ENCODE measurements at regions not wholly inside any gene's neighbourhood (a gene's known extent, or its start where the extent isn't known, plus 50 kb on each side); places are given as distances from the start of the nearest gene placed in this dataset.
A peak's percentile ranks its signal among the peaks of the same experiment; 100 is the strongest.

- Mint-ChIP-seq H3K9me3 (no peaks in the 10 kb centered on the region), H3K36me3 (ENCODE audit: low read depth) (no peaks in the 10 kb centered on the region), H3K27me3 (no peaks in the 10 kb centered on the region), H3K4me3 (no peak overlapping the region), H3K27ac (no peak overlapping the region), H3K4me1 (ENCODE audit: low read depth) (peaks cover 10% of the 10 kb centered on the region)
- peak; percentile 20 for DNase-seq
Observed at GRCh38 chr17:77598241-77598620, 360.3 kb upstream of the TNRC6C start.

GRCh38 chr17:77599699-77600098 is 358.8 kb upstream of the TNRC6C start:
- Mint-ChIP-seq H3K4me1 (ENCODE audit: low read depth) (peaks cover 8% of the 10 kb centered on the region), H3K36me3 (ENCODE audit: low read depth) (no peaks in the 10 kb centered on the region), H3K27me3 (no peaks in the 10 kb centered on the region), H3K9me3 (no peaks in the 10 kb centered on the region), H3K4me3 (no peak overlapping the region), H3K27ac (no peak overlapping the region)
- no peak for DNase-seq

- no peak for DNase-seq
- Mint-ChIP-seq H3K4me1 (ENCODE audit: low read depth) (peaks cover 5% of the 10 kb centered on the region), H3K27ac (no peak overlapping the region), H3K9me3 (no peaks in the 10 kb centered on the region), H3K36me3 (ENCODE audit: low read depth) (no peaks in the 10 kb centered on the region), H3K27me3 (no peaks in the 10 kb centered on the region), H3K4me3 (no peak overlapping the region)
Observed at GRCh38 chr17:77600346-77600745, 358.2 kb upstream of the TNRC6C start.

- DNase-seq = no peak
- H3K4me1 Mint-ChIP-seq (ENCODE audit: low read depth) = no peaks in the 10 kb centered on the region
- H3K27me3 Mint-ChIP-seq = no peaks in the 10 kb centered on the region
- H3K9me3 Mint-ChIP-seq = no peaks in the 10 kb centered on the region
- H3K27ac Mint-ChIP-seq = no peak overlapping the region
- H3K4me3 Mint-ChIP-seq = no peak overlapping the region
- H3K36me3 Mint-ChIP-seq (ENCODE audit: low read depth) = no peaks in the 10 kb centered on the region
Observed at GRCh38 chr17:77601054-77601979, 357.2 kb upstream of the TNRC6C start.

- Mint-ChIP-seq H3K27me3 (no peaks in the 10 kb centered on the region), H3K36me3 (ENCODE audit: low read depth) (no peaks in the 10 kb centered on the region), H3K4me1 (ENCODE audit: low read depth) (no peaks in the 10 kb centered on the region), H3K4me3 (no peak overlapping the region), H3K9me3 (no peaks in the 10 kb centered on the region), H3K27ac (no peak overlapping the region)
- peak; percentile 8 for DNase-seq
Observed at GRCh38 chr17:77602062-77602746, 356.3 kb upstream of the TNRC6C start.

- no peaks in the 10 kb centered on the region for H3K27me3 Mint-ChIP-seq
- H3K4me1 Mint-ChIP-seq (ENCODE audit: low read depth) = no peaks in the 10 kb centered on the region
- DNase-seq = peak; percentile 9
- no peak overlapping the region for H3K4me3 Mint-ChIP-seq
- no peaks in the 10 kb centered on the region for H3K9me3 Mint-ChIP-seq
- H3K36me3 Mint-ChIP-seq (ENCODE audit: low read depth) = no peaks in the 10 kb centered on the region
- no peak overlapping the region for H3K27ac Mint-ChIP-seq
Observed at GRCh38 chr17:77602883-77603640, 355.4 kb upstream of the TNRC6C start.

- Mint-ChIP-seq H3K27me3 (no peaks in the 10 kb centered on the region), H3K9me3 (peaks cover 4% of the 10 kb centered on the region), H3K4me3 (no peak overlapping the region), H3K36me3 (ENCODE audit: low read depth) (no peaks in the 10 kb centered on the region), H3K4me1 (ENCODE audit: low read depth) (peaks cover 5% of the 10 kb centered on the region), H3K27ac (no peak overlapping the region)
- DNase-seq = no peak
Observed at GRCh38 chr17:77604301-77604972, 354.1 kb upstream of the TNRC6C start.

GRCh38 chr17:77604973-77605313 is 353.6 kb upstream of the TNRC6C start:
- Mint-ChIP-seq H3K9me3 (peaks cover 4% of the 10 kb centered on the region), H3K27me3 (no peaks in the 10 kb centered on the region), H3K36me3 (ENCODE audit: low read depth) (no peaks in the 10 kb centered on the region), H3K4me1 (ENCODE audit: low read depth) (peaks cover 8% of the 10 kb centered on the region), H3K4me3 (no peak overlapping the region), H3K27ac (no peak overlapping the region)
- no peak for DNase-seq

- H3K4me3 Mint-ChIP-seq = no peak overlapping the region
- no peak for DNase-seq
- H3K9me3 Mint-ChIP-seq = peaks cover 4% of the 10 kb centered on the region
Observed at GRCh38 chr17:77606146-77606864, 352.2 kb upstream of the TNRC6C start.

GRCh38 chr17:77606865-77607210 is 351.7 kb upstream of the TNRC6C start:
- Mint-ChIP-seq H3K4me1 (ENCODE audit: low read depth) (peaks cover 26% of the 10 kb centered on the region), H3K4me3 (no peak overlapping the region)

More at GRCh38 chr17:77606146-77606864, 352.2 kb upstream of the TNRC6C start:
- Mint-ChIP-seq H3K27me3 (no peaks in the 10 kb centered on the region), H3K4me1 (ENCODE audit: low read depth) (peaks cover 22% of the 10 kb centered on the region), H3K27ac (no peak overlapping the region), H3K36me3 (ENCODE audit: low read depth) (no peaks in the 10 kb centered on the region)

GRCh38 chr17:77607606-77608005 is 350.9 kb upstream of the TNRC6C start:
- Mint-ChIP-seq H3K27me3 (no peaks in the 10 kb centered on the region), H3K9me3 (peaks cover 4% of the 10 kb centered on the region), H3K27ac (no peak overlapping the region), H3K36me3 (ENCODE audit: low read depth) (no peaks in the 10 kb centered on the region), H3K4me3 (no peak overlapping the region), H3K4me1 (ENCODE audit: low read depth) (peaks cover 26% of the 10 kb centered on the region)
- no peak for DNase-seq

More at GRCh38 chr17:77606865-77607210, 351.7 kb upstream of the TNRC6C start:
- no peaks in the 10 kb centered on the region for H3K36me3 Mint-ChIP-seq (ENCODE audit: low read depth)
- peaks cover 4% of the 10 kb centered on the region for H3K9me3 Mint-ChIP-seq
- H3K27ac Mint-ChIP-seq = no peak overlapping the region
- DNase-seq = no peak
- no peaks in the 10 kb centered on the region for H3K27me3 Mint-ChIP-seq

GRCh38 chr17:77608431-77608830 is 350.1 kb upstream of the TNRC6C start:
- Mint-ChIP-seq H3K4me1 (ENCODE audit: low read depth) (peaks cover 26% of the 10 kb centered on the region), H3K4me3 (no peak overlapping the region)

GRCh38 chr17:77609553-77610517 is 348.7 kb upstream of the TNRC6C start:
- no peaks in the 10 kb centered on the region for H3K36me3 Mint-ChIP-seq (ENCODE audit: low read depth)
- peaks cover 26% of the 10 kb centered on the region for H3K4me1 Mint-ChIP-seq (ENCODE audit: low read depth)
- H3K27ac Mint-ChIP-seq = peak overlapping the region; percentile 88
- peak; percentile 69 for DNase-seq
- no peaks in the 10 kb centered on the region for H3K27me3 Mint-ChIP-seq
- H3K4me3 Mint-ChIP-seq = peak overlapping the region; percentile 25
- peaks cover 4% of the 10 kb centered on the region for H3K9me3 Mint-ChIP-seq

More at GRCh38 chr17:77608431-77608830, 350.1 kb upstream of the TNRC6C start:
- peak; percentile 26 for DNase-seq
- Mint-ChIP-seq H3K27me3 (no peaks in the 10 kb centered on the region), H3K36me3 (ENCODE audit: low read depth) (no peaks in the 10 kb centered on the region), H3K9me3 (peaks cover 4% of the 10 kb centered on the region), H3K27ac (no peak overlapping the region)

Data from activated T-cell treated with anti-CD3 and anti-CD28 coated beads, Interleukin-2, amount 50 U/mL, for 24 hours (primary cell).